H1 (cell line): ENCODE measurements at regions not wholly inside any gene's neighbourhood (a gene's known extent, or its start where the extent isn't known, plus 50 kb on each side); places are given as distances from the start of the nearest gene placed in this dataset.

Source experiments
- CTCF ChIA-PET: fragments of 300-600 bp; sonication (Branson Sonifier 250); formaldehyde crosslinking; loops from one replicate; lab custom pipeline; 2021; ENCODE audit not compliant: partially characterized antibody; lab: Charles Lee
- POLR2A ChIA-PET: fragments of 300-600 bp; sonication (Branson Sonifier 250); formaldehyde crosslinking; loops from one replicate; lab custom pipeline; 2021; ENCODE audit warnings: inconsistent platforms; ENCODE audit not compliant: partially characterized antibody; lab: Charles Lee
- DNase-seq, 2 experiments: peaks; one replicate each; pipeline versions ENCODE4 v3.0.0 to v3.0.0-alpha.2; 2010 to 2022; ENCODE audit warnings: low spot score in 2 of 2, low read depth in 1 of 2, mixed read lengths in 1 of 2
- FAIRE-seq: peaks from 2 replicates; lab custom pipeline; 2011; peaks lifted over from hg19 to GRCh38; lab: Jason Lieb, UNC
- H2AFZ ChIP-seq: 2 replicates; pipeline ENCODE4 v1.8.1; 2012; ENCODE audit warnings: low read length, inconsistent platforms
- H2AK5ac ChIP-seq: 2 replicates; pipeline ENCODE4 v1.6.1; 2013; ENCODE audit warnings: low read depth, low read length
- H2BK120ac ChIP-seq: replicated peaks from 2 replicates; pipeline ENCODE3; 2013; ENCODE audit warnings: low read depth, low read length, inconsistent platforms
- H2BK12ac ChIP-seq: 2 replicates; pipeline ENCODE4 v1.6.1; 2013; ENCODE audit warnings: low read depth, low read length
- H2BK15ac ChIP-seq: 2 replicates; pipeline ENCODE4 v1.6.1; 2013; ENCODE audit warnings: low read length
- H2BK20ac ChIP-seq: 2 replicates; pipeline ENCODE4 v1.6.1; 2013; ENCODE audit warnings: low read length
- H2BK5ac ChIP-seq: 2 replicates; pipeline ENCODE4 v1.6.1; 2013; ENCODE audit warnings: low read depth, low read length
- H3K14ac ChIP-seq: 2 replicates; pipeline ENCODE4 v1.6.1; 2013; ENCODE audit warnings: inconsistent platforms; ENCODE audit not compliant: insufficient read length
- H3K18ac ChIP-seq: 2 replicates; pipeline ENCODE4 v1.6.1; 2013; ENCODE audit warnings: low read length; ENCODE audit errors: extremely low read depth
- H3K23ac ChIP-seq: 2 replicates; pipeline ENCODE4 v1.6.1; 2013; ENCODE audit warnings: inconsistent platforms; ENCODE audit not compliant: insufficient read length
- H3K23me2 ChIP-seq: 2 replicates; pipeline ENCODE4 v1.6.1; 2013; ENCODE audit warnings: low read depth, low read length
- H3K27ac ChIP-seq: 2 replicates; pipeline ENCODE4 v1.6.1; 2011; ENCODE audit warnings: low read depth, low read length, inconsistent platforms
- H3K27me3 ChIP-seq, 4 experiments: replicated peaks in 1 of 4; 1 replicate in 1 of 4; 2 replicates in 3 of 4; pipeline versions ENCODE4 v1.6.1 to v1.8.1; 2011 to 2013; ENCODE audit warnings: low read length in 3 of 4, mild to moderate bottlenecking in 3 of 4, inconsistent platforms in 2 of 4, mixed read lengths in 2 of 4, moderate library complexity in 1 of 4; ENCODE audit not compliant: control insufficient read depth in 3 of 4, insufficient read depth in 3 of 4; ENCODE audit errors: extremely low read depth in 1 of 4
- H3K36me3 ChIP-seq, 4 experiments: 2 replicates each; pipeline versions ENCODE4 v1.6.1 to v1.8.1; 2011 to 2013; ENCODE audit warnings: mild to moderate bottlenecking in 4 of 4, low read length in 3 of 4, moderate library complexity in 2 of 4, control low read depth in 1 of 4, inconsistent platforms in 1 of 4; ENCODE audit not compliant: insufficient read depth in 4 of 4, control insufficient read depth in 2 of 4
- H3K4ac ChIP-seq: replicated peaks from 2 replicates; pipeline ENCODE3; 2013; ENCODE audit warnings: low read length, low read depth, mixed read lengths, inconsistent platforms; ENCODE audit not compliant: insufficient read length
- H3K4me1 ChIP-seq, 4 experiments: replicated peaks in 1 of 4; 1 replicate in 1 of 4; 2 replicates in 3 of 4; pipeline versions ENCODE4 v1.6.1 to v1.8.1; 2011 to 2013; ENCODE audit warnings: low read length in 3 of 4, inconsistent platforms in 2 of 4, mixed read lengths in 1 of 4; ENCODE audit not compliant: insufficient read depth in 4 of 4, control insufficient read depth in 3 of 4
- H3K4me2 ChIP-seq, 2 experiments: 2 replicates each; pipeline versions ENCODE4 v1.6.1 to v1.8.1; 2011 to 2013; ENCODE audit warnings: low read depth in 2 of 2, low read length in 2 of 2, control low read depth in 1 of 2, inconsistent platforms in 1 of 2, mild to moderate bottlenecking in 1 of 2; ENCODE audit not compliant: insufficient read depth in 1 of 2
- H3K4me3 ChIP-seq, 4 experiments: fragments of 200-600, 300-600 bp in 1 of 4; sonication (generic), shearing (Covaris generic), sonication (Bioruptor Twin) in 1 of 4; 2 replicates each; pipeline versions ENCODE4 v1.5.1 to v1.8.1; 2011 to 2016; ENCODE audit warnings: low read length in 4 of 4, low read depth in 3 of 4, control low read depth in 2 of 4, inconsistent platforms in 2 of 4, mild to moderate bottlenecking in 2 of 4, mixed read lengths in 1 of 4, moderate library complexity in 1 of 4; ENCODE audit not compliant: insufficient read depth in 2 of 4; ENCODE audit errors: extremely low read depth in 1 of 4
- H3K56ac ChIP-seq: replicated peaks from 2 replicates; pipeline ENCODE3; 2013; ENCODE audit warnings: low read depth, mild to moderate bottlenecking, mixed read lengths, low read length, inconsistent platforms; ENCODE audit not compliant: insufficient read length
- H3K79me1 ChIP-seq: 2 replicates; pipeline ENCODE4 v1.6.1; 2013; ENCODE audit warnings: low read depth, low read length, control low read depth
- H3K79me2 ChIP-seq, 2 experiments: 2 replicates each; pipeline versions ENCODE4 v1.6.1 to v1.8.1; 2012 to 2013; ENCODE audit warnings: low read length in 2 of 2, mild to moderate bottlenecking in 2 of 2, inconsistent platforms in 1 of 2; ENCODE audit not compliant: insufficient read depth in 2 of 2, control insufficient read depth in 1 of 2
- H3K9ac ChIP-seq, 4 experiments: replicated peaks in 1 of 4; 1 replicate in 1 of 4; 2 replicates in 3 of 4; pipeline versions ENCODE4 v1.6.1 to v1.8.1; 2011 to 2013; ENCODE audit warnings: low read depth in 3 of 4, low read length in 3 of 4, control low read depth in 2 of 4, mild to moderate bottlenecking in 2 of 4, moderate library complexity in 2 of 4, inconsistent platforms in 1 of 4; ENCODE audit errors: extremely low read depth in 1 of 4
- H3K9me3 ChIP-seq, 2 experiments: 2 replicates each; pipeline versions ENCODE4 v1.6.1 to v1.8.1; 2012 to 2013; ENCODE audit warnings: mild to moderate bottlenecking in 2 of 2, moderate library complexity in 2 of 2, control low read depth in 1 of 2, inconsistent platforms in 1 of 2, low read depth in 1 of 2, low read length in 1 of 2, mixed read lengths in 1 of 2; ENCODE audit not compliant: insufficient read depth in 2 of 2
- H4K20me1 ChIP-seq, 2 experiments: replicated peaks in 1 of 2; 2 replicates each; pipeline versions ENCODE3 to v1.8.1; 2011 to 2013; ENCODE audit warnings: inconsistent platforms in 2 of 2, low read length in 2 of 2, mild to moderate bottlenecking in 1 of 2; ENCODE audit not compliant: insufficient read depth in 2 of 2, control insufficient read depth in 1 of 2
- H4K5ac ChIP-seq: 2 replicates; pipeline ENCODE4 v1.6.1; 2013; ENCODE audit warnings: low read length, low read depth, mixed read lengths, inconsistent platforms; ENCODE audit not compliant: insufficient read length
- H4K8ac ChIP-seq: 2 replicates; pipeline ENCODE4 v1.8.0; 2013; ENCODE audit warnings: mild to moderate bottlenecking, moderate library complexity, low read length, inconsistent platforms; ENCODE audit not compliant: insufficient read depth; ENCODE audit errors: extremely low read depth
- H4K91ac ChIP-seq: replicated peaks from 2 replicates; pipeline ENCODE3; 2013; ENCODE audit warnings: low read length, mixed read lengths, inconsistent platforms; ENCODE audit not compliant: insufficient read length
- CBX5 ChIP-seq: fragments of 300-800, 300-1000 bp; sonication (generic); IDR thresholded peaks from 2 replicates; pipeline ENCODE4 v1.7.1; 2016; ENCODE audit warnings: antibody characterized with exemption, low read length, low read depth
- NANOG ChIP-seq: IDR thresholded peaks from 2 replicates; pipeline ENCODE4 v1.6.1; 2011; ENCODE audit warnings: low read length, low read depth, mild to moderate bottlenecking, inconsistent platforms; ENCODE audit not compliant: insufficient read depth, poor library complexity, severe bottlenecking
- WGBS, 2 experiments: shearing (Covaris generic) in 1 of 2; methylation state at CpG; one replicate each; pipeline versions ENCODE4 v1.1.6 to v1.1.7; 2013 to 2015; ENCODE audit warnings: low lambda C conversion rate in 2 of 2, mixed read lengths in 2 of 2, inconsistent platforms in 1 of 2, low coverage in 1 of 2, missing lambda C conversion rate in 1 of 2; ENCODE audit not compliant: insufficient replicate concordance in 2 of 2, insufficient coverage in 1 of 2, insufficient read length in 1 of 2; ENCODE audit errors: extremely low coverage in 1 of 2, missing lambda C conversion rate in 1 of 2; 5-methylcytosine and 5-hydroxymethylcytosine counted together

DNA sequence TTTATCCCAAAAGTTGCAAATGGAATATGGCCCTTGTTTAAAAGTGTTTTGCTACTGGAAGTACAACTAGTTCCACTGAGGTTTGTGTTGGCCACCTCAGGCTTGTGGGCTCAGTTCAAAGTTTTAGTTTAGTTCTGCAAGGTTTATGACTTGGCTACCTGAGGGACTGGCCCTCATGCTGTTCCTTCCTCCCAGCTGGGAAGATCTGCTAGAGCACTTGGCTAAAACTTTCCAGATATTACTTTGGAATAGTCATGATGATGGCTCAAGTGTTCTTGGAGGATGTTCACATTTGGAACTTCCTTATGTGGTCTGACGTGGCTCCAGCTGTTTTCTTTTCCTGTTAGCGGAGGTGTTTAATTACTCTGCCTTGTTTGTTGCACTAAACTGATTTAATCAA, 110.2 kb upstream of the IVNS1ABP start:
- Histone ChIP-seq H4K8ac (no peak overlapping the region), H2BK20ac (no peak overlapping the region), H4K5ac (no peak overlapping the region), H3K4me1 (no peaks in the 10 kb centered on the region), H3K36me3 (no peaks in the 10 kb centered on the region), H3K27ac (no peak overlapping the region), H3K4me2 (no peak overlapping the region), H3K27me3 (no peaks in the 10 kb centered on the region), H3K14ac (no peak overlapping the region), H2BK12ac (no peak overlapping the region), H3K23me2 (no peaks in the 10 kb centered on the region), H2AFZ (no peak overlapping the region), H3K9ac (no peak overlapping the region), H2AK5ac (no peak overlapping the region), H4K20me1 (no peaks in the 10 kb centered on the region), H3K9me3 (no peaks in the 10 kb centered on the region), H4K91ac (no peak overlapping the region), H2BK15ac (no peak overlapping the region), H2BK120ac (no peak overlapping the region), H3K4ac (no peak overlapping the region), H2BK5ac (no peak overlapping the region), H3K79me2 (no peaks in the 10 kb centered on the region), H3K79me1 (no peaks in the 10 kb centered on the region), H3K4me3 (no peak overlapping the region), H3K23ac (no peak overlapping the region), H3K56ac (no peak overlapping the region), H3K18ac (no peak overlapping the region)
- ChIA-PET POLR2A (no interaction called here), CTCF (interaction anchor here (0.6 to 1.8 kb wide), 7 partner anchors 12 to 169 kb away, joined by 3 to 4 read pairs (median 3); no protein-coding TSS in a partner anchor)
- FAIRE-seq (no peak), DNase-seq (no peak)
- 85% methylated on average over 2 of the region's 2 CpGs; no CpG with 5 or more reads in 1 of the 2 experiments for WGBS, 2 experiments
- no peak for TF ChIP-seq CBX5
- TF ChIP-seq NANOG: no peak
